HG02642 (cell line): ENCODE measurements at regions not wholly inside any gene's neighbourhood (a gene's known extent, or its start where the extent isn't known, plus 50 kb on each side); places are given as distances from the start of the nearest gene placed in this dataset.
"Not testable (repeated sequence)": the region's sequence is repeated elsewhere in the genome, so short reads cannot be mapped to it uniquely, and the experiment has no call there.

Experiments used
- ATAC-seq: cut with Tn5 transposase; IDR thresholded peaks from one replicate; pipeline ENCODE4 v1.9.1; 2021; ENCODE audit warnings: mild to moderate bottlenecking; ENCODE audit not compliant: unreplicated experiment, poor library complexity

DNA sequence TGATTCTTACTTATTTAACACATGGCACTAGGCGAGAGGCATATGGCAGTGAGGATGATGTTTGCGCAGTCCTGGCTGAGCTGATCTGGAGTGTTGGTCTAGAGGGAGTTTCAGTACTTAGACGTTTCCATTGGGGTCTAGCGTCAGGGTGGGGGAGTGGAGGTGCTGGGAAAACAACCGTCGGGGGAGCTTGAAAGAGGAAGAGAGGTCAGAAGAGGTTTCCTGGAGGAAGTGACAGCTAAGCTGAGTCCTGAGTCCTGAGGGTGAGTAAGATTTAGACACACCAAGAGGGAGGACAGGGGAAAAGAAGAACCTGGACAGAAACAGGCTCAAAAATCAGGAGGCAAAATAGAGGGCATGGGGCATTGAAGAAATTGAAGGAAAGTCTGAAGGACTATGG, 81.4 kb downstream of the ALOX5AP start:
- ATAC-seq, result no peak

DNA sequence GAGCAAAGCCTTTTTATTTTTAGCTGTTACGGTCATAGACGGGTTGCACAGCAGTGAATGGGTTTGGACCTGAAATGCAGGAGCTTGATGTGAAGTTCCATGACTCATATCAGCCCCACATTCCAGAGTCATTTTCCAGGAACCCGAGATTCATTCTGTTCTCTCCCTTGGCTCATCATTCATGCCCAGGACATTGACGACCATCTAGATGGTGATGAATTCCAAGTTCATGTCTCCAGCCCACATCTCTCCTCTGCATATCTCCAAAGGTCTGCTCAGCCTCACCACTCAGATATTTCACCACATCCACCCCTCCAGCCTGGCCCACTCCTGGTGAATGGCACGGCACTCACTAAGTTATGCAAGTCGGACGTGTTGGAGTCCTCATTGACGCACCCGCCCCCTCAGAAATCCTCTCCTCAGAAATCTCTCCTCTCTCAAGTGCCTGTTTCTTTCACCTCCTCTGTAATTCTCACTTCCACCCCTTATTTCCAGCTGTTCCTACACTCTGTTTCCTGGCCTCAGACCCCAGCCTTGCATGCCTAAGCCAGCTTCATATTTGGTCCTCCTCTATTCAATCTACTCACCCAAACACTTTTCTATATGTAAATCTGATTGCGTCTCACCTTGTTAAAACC, 83.1 kb downstream of the ALOX5AP start:
- ATAC-seq, result no peak

DNA sequence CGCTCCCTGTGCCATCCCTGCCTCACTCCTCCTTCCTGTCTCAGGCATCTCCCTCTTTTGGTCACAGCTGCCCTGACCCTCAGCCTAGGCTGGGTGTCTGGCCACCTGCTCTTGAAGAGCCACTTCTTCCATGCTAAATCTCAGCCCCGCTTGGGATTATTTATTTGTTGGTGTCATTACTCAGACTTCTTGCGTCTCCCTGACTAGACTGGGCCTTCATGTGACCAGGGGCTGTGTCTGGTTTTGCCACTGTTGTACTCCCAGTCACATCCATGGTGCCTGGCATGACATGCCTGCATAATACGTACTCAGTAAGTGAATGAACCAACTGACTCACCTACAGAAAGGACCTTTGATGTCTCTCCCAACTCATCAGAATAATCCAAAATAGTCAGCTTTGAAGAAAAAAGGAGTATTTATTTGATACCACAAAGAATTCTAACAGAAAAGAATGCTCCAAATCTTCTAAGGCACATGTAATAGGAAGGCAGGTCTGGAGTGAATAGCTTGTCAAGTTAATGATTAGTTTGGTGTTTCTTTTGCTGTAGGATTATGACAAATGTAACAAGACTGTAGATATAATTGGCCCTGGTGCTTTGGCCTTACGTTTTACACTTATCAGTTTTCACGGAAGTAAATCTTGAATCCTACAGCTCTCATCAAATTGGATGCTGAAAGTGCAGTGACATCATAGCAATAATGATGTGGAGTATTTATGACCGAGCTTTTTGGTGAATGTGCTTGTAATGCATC, 84.0 kb downstream of the ALOX5AP start:
- ATAC-seq, result no peak

DNA sequence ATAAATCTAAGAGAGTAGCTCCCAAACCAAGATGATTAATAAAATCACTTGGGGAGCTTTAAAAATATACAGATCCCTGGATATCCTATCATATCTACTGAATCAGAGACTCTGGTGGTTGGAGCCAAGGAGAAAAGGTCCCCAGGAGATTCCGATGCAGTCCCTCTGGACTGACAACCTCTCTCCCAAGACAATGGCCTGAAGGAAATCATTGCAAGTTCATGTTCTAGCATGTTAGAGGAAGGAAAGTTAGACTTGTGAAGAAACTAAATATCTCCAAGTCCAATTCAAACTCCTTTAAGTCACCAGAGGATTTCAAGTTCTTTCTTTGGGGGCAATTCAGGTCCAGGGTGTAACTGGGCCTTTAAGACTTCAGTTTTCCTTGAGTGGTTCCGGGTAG, 84.7 kb upstream of the MEDAG start:
- no peak for ATAC-seq

DNA sequence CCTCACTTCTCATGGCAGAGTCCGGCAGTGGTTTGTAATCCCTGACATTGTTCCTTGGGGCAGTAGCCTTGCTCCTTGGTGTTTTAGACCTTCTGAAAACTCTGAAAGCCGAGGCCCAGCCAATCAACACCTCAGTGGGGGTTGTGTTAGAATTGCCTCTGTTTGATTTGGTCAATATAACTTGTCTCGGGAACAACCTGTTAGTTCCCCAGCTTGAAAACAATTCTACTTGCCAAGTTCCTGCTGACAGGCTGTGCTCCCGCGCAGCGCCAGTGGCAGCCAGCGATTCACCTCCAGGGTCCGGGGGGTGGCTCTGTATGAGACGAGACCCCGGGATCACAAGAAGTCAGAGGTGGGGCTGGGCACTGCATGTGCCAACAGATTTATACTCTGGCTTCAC, 81.4 kb upstream of the MEDAG start:
- ATAC-seq, result no peak

DNA sequence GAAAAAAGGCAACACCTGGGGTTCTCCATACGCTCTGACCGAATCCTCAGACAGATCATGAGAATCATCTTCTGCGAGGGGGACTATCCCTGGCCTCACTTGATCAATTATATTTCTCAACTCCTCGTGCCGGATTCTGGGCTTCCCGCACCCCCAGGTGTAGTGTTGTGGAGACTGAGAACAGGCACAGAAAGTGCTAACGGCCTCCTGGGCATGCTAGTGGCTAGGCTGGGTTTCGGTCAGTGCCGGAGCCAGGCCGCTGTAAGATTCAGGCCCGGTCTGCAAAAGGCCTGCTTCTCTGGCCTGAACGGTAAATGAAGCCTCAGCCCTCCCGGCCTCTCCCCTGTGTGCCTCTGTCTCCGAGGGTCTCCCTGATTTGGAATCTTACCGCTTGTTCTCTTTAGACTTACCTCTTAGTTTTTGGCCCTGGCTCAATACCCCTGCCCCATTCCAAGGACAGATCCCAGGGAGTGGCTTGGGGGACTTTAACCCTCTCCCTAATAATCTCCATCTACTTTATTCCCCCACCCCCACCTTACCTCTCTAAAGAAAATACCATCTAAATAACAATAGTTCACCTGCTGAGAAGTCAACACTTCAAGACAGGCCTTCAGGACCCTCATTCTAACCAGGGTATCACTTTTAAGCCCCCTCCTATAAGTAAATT, 79.0 kb upstream of the MEDAG start:
- no peak for ATAC-seq

DNA sequence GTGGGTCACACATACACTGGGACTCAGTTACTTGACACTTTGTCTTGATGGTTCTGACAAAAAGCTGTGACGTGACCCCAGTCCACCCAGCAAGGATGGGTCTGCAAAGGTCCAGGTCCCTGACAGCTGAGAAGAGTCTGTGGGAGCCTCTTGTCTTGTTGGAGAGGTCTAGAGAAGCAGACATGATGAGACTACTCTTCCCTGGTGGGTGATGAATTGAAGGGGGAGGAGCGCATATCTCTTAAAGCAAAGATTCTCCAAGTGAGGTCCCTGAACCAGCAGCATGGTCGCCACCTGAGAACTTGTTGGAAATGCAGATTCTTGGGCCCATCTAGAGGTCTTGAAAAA, 78.5 kb upstream of the MEDAG start:
- no peak for ATAC-seq

DNA sequence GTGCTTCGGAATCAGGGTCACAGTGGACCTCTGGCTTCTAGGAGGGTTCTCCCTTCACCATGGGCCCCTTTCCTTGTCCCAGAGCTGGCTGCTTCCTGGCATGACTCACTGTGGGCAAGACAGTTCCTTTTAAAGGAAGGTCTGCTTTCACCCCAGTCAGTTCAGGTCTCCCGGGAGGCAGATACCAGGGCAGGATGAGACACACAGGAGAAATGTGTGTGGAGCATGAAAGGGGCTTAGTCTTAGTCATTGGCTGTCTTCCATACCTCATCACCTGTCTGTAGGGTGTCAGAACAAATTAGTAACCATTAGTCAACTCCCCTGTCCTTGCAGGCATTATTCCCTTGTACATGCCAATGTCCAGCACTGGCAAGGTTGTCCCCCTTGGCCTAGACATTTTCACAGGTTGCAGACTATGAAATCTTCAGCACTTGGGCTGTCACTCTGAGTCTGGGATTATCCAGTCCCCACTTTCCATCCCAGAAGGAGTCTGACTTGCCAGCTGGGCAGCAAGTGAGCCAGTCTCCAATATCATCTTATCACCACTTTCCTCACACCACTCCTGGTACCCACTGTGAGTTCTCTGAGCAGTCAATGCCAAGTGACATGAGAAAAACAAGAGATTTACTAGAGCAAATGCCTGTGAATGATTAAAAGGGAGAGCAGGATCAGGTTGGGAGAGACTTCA, 76.8 kb upstream of the MEDAG start:
- ATAC-seq, result no peak

DNA sequence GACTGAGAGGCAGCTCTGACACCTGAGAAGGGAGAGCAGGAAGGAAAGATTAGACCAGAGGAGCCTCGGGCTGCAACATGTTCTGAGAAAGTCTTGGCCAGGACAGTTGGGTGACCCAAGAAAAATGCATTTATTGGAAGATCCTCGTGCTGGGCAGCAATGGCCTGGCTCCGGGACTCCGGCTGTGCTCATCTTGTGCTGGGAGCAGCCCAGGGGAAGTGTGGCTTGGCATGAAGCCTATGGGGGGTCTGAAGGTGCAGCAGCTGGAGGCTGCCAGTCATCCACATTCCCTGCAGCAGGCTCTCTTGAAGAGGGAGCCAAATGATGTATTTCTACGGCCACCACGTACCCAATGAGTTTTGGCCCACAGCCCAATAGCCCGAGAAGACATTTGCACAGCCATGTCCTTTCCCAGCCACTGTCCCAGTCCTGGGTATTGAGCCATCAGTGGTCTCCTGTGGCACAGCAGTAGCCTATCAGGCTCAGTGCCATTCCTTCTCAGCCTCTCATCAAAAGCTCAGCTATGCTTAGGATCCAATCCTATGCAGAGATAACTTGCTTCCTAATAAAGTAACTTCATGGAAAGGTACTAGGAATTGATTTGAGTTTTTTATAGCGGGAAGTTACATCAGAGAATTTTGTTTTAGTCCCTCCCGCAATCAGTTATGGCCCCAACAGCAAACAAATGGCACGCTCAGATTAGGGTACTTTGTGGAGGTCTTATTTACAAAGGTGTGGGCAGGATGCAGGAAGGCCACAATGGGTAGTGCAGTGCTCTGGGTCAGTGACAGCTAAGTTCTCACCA, 76.0 kb upstream of the MEDAG start:
- ATAC-seq, result no peak

DNA sequence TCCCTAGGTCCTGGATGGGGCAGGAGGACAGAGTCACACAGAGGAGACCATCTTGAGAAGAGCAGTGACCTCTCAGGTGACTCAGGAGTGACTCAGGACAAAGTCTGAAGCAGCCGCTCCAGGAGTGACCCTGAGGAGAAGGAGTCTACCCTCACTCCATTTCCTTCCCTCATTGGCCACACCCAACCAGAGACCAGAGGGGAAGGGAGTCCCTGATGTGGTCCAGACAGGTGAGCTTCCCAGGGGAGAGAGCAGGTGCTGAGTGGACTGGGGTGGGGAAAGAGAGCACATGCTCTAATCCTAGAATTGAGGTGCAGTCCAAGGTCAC, 75.5 kb upstream of the MEDAG start:
- ATAC-seq, result no peak

DNA sequence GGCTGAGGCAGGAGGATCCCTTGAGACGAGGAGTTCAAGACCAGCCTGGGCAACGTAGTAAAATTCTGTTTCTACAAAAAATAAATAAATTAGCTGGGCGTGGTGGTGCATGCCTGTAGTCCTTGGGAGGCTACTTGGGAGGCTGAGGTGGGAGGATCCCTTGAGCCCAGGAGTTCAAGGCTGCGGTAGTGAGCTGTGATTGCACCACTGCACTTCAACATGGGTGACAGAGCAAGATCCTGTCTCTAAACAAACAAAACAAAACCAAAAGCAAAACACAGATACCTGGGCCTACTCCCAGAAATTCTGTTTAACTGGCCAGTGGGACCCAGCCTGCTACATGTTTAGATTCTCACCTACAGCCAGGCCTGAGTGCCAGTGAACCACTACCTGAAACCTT, 74.6 kb upstream of the MEDAG start:
- ATAC-seq, result no peak

DNA sequence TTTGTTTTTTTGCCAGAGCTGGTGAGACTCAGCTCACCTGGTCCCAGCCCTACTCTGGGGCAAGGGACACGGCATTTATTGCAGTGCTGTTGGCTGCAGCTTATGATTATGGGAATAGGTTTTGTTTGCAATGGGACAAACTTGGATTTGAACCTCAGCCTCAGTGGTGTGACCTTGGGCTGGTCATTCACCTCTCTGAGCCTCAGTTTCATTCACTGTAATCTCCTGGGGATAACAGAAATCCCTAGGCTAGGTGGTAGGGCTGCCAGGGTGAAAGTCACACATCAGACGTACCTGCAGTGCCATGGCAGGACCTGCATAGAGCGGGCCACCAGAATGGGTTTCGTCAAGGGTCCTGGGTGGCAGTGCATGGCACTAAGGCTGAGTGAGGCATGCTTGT, 73.7 kb upstream of the MEDAG start:
- ATAC-seq, result no peak

DNA sequence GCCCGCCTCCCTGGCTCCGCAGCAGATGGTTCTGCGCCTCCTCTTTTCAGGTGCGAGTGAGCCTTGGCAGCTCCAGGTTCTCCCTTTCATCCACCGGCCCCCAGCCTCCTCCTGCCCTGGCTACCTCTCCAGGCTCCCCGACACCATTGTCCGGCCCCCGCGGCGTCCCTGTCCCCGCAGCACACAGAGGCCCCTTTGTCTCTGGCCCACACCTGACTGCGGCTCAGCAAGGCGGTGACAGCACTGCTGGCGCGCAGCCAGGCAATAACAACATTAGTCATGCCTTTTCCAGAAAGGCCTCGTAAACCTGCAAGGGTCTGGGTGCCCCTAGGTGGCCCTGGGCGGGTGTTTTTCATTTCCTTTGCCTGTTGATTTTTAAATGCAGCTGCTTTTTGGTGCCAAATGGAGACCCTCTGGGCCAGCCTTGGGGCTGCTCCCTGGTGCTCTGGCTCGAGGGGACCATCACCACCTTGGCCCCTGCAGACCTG, 73.2 kb upstream of the MEDAG start:
- ATAC-seq, result no peak

DNA sequence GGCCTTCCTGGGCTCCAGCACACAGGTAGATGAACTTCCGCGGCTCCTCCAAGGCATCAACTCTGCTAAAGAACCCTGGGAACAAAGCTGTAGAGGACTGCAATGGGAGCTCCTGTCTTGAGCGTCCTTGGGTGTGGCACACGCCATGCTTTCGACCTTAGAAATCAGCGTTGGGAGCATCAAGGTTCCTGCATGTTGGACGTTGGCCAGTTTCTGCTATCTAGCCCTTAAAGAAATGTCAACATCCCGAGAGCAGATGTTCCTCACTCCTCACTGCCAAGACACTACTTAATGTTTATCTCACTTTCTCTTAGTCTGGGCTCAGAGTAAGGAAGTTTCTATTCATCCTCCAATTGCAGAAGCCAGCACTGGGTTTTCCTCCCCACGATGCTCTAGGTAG, 70.6 kb upstream of the MEDAG start:
- no peak for ATAC-seq

DNA sequence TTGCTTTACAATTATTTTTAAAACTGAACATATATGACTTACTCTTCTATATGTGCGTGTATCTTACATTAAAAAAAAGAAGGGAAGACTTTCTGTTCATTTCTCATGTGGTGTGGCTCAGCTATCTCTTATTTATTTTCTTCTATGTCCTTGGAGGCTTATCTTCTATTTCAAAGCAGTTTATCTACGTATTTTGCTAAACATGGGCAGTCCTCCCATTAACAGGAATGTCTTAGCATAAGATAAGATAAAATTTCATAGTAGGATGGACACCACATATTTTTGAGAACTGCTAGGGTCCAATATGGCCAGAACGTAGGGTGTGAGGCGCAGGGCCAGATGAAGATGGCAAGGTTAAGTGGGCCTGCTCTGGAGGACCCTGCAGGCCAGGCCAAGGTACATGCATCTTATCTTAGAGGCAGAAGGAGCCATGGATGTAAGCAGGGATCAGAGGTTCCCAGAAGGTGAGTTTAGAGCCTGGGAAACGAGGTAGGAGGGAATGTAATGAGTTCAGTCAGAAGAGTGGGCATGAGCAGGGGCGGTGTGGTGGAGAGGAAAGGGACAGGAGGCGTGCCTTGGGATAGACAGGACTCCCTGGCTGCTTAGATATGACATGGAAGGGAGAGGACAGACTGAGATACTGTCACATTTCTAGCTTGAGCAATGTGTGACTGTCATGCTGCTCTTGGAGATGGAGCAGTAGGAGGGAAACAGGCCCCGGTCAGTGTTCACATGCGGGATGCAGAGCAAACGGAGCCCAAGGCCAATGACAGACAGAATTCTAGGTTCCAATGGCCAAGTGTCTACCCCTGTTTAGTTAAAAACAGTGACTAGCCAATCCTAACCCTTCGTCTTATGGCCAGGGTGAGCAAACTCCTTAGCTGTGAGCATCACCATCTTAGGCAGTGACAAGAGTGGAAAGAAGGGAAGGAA, 68.6 kb upstream of the MEDAG start:
- no peak for ATAC-seq

DNA sequence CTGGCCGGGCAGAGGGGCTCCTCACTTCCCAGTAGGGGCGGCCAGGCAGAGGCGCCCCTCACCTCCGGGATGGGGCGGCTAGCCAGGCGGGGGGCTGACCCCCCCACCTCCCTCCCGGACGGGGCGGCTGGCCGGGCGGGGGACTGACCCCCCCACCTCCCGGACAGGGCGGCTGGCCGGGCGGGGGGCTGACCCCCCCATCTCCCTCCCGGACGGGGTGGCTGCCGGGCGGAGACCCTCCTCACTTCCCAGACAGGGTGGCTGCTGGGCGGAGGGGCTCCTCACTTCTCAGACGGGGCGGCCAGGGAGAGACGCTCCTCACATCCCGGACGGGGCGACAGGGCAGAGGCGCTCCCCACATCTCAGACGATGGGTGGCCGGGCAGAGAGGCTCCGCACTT, 66.4 kb upstream of the MEDAG start:
- ATAC-seq, result not testable (repeated sequence)

DNA sequence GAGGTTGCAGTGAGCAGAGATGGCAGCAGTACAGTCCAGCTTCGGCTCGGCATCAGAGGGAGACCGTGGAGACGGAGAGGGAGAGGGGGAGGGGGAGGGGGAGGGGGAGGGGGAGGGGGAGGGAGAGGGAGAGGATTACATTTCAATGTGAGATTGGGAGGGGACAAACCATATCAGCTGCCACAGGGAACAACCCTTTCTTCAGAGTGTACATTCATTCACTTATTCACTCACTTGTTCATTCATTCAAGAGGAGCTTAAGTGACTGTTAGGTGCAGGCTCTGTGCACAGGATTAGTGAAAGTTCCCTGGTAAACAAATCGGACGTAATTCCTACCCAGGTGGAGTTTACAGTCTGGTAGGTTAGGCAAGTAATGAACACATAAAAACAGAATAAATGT, 65.6 kb upstream of the MEDAG start:
- ATAC-seq, result no peak

DNA sequence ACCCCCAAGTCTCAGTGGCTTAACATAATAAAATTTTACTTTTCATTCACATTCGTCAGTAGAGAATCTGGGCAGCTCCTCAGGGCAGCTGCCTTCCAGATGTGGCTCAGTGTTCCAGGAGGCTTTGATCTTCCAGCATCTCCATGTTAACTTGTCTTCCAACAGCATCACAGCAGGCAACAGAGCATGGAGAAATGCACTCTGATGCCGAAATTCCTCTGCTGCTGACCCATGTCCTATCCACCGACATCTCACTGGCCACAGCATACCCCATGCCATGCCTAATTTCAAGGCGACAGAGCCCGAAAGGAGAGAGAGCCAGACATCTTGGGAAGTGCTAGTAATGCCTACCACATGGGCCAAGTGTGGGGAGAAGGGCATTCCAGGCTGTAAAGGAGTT, 64.9 kb upstream of the MEDAG start:
- ATAC-seq, result no peak

DNA sequence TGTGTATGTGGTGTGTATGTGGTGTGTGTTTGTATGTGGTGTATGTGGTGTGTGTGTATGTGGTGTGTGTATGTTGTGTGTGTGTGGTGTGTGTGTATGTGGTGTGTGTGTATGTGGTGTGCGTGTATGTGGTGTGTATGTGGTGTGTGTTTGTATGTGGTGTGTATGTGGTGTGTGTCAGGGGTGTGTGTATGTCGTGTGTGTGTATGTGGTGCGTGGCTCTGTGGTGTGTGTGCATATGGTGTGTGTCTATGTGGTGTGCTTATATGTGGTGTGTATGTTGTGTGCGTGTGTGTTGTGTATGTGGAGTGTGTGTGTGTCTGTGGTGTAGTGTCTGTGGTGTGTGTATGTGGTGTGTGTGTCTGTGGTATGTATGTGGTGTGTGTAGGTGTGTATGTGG, 62.5 kb upstream of the MEDAG start:
- no peak for ATAC-seq
